ENCODE measurements at regions not wholly inside any gene's neighbourhood (a gene's known extent, or its start where the extent isn't known, plus 50 kb on each side); places are given as distances from the start of the nearest gene placed in this dataset.
"Not testable (repeated sequence)": the region's sequence is repeated elsewhere in the genome, so short reads cannot be mapped to it uniquely, and the experiment has no call there.

DNA sequence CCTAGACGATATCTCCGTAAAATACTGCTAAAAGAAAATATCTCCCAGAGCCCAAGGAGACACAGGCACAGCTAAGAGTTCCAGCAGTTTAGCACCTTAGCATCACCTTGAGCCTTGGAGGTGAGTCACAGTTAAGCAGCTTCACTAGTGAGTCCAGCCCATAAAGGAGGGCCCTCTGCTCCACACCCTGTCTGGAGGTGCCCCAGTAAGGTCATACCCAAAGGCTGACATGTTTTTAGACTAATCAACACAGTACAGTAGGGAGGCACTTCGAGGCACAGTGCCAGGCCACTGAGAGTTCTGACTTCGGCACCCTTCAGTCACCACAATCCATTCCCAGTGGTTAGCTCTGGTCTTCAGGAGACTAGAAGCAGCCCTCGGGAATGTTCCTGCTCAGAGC lies 121.8 kb downstream of the CDRT15L2 start:
- not testable (repeated sequence) for TF ChIP-seq POLR2A (IDR thresholded peaks at IDR 0.05)
- TF ChIP-seq, protein P1, sequence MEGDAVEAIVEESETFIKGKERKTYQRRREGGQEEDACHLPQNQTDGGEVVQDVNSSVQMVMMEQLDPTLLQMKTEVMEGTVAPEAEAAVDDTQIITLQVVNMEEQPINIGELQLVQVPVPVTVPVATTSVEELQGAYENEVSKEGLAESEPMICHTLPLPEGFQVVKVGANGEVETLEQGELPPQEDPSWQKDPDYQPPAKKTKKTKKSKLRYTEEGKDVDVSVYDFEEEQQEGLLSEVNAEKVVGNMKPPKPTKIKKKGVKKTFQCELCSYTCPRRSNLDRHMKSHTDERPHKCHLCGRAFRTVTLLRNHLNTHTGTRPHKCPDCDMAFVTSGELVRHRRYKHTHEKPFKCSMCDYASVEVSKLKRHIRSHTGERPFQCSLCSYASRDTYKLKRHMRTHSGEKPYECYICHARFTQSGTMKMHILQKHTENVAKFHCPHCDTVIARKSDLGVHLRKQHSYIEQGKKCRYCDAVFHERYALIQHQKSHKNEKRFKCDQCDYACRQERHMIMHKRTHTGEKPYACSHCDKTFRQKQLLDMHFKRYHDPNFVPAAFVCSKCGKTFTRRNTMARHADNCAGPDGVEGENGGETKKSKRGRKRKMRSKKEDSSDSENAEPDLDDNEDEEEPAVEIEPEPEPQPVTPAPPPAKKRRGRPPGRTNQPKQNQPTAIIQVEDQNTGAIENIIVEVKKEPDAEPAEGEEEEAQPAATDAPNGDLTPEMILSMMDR (IDR thresholded peaks at IDR 0.05 in 4 of 5, conservative IDR thresholded peaks at IDR 0.05 in 1 of 5) = not testable (repeated sequence)
